ENCODE measurements at regions not wholly inside any gene's neighbourhood (a gene's known extent, or its start where the extent isn't known, plus 50 kb on each side); places are given as distances from the start of the nearest gene placed in this dataset.

- no peaks in the 10 kb centered on the region for H3K9me3 ChIP-seq
- H3K4me1 ChIP-seq, result no peaks in the 10 kb centered on the region
- H3K36me3 ChIP-seq, result no peaks in the 10 kb centered on the region
- H3K27me3 ChIP-seq, result no peaks in the 10 kb centered on the region
- intact Hi-C loops (cut with DNase I), result no loop called here
- DNase-seq (ENCODE audit: extremely low spot score in 2 of 2), result no peak
- TF ChIP-seq POLR2A (IDR thresholded peaks at IDR 0.05), result no peak
- no peak overlapping the region for H3K4me3 ChIP-seq
- no peak overlapping the region for H3K27ac ChIP-seq
These were observed 74.8 kb upstream of the BCL9 start for GRCh38 chr1:147466543-147466942.

DNA sequence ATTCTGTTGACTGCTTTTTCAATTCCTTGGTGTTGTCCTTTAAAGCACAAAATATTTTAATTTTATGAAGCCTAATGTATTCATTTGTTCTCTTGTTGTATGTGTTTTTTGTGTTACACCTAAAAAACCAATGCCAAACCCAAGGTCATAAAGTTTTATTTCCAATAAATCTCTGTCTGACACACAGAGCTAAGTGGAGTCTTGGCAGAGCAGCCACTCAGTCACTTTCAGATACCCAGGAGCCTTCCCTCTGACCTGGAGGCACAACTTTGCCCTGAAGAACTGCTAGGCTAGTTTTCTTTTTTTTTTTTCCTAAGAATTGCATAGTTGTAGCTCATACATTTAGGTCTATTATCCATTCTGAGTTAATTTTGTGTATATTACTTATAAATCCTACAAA, 71.2 kb upstream of the BCL9 start:
- TF ChIP-seq CTCF (IDR thresholded peaks at IDR 0.05), result no peak
- TF ChIP-seq POLR2A (IDR thresholded peaks at IDR 0.05), result no peak
- TF ChIP-seq POLR2AphosphoS5 (IDR thresholded peaks at IDR 0.05; ENCODE audit: insufficient read depth in 1 of 2, low read depth in 1 of 2), result no peak
- Histone ChIP-seq H3K4me1 (no peaks in the 10 kb centered on the region), H3K9me3 (no peaks in the 10 kb centered on the region), H3K27ac (no peak overlapping the region), H3K4me3 (no peak overlapping the region), H3K27me3 (no peaks in the 10 kb centered on the region), H3K36me3 (no peaks in the 10 kb centered on the region)
- DNase-seq (ENCODE audit: extremely low spot score in 2 of 2), result no peak
- intact Hi-C loops (cut with DNase I), result no loop called here

DNA sequence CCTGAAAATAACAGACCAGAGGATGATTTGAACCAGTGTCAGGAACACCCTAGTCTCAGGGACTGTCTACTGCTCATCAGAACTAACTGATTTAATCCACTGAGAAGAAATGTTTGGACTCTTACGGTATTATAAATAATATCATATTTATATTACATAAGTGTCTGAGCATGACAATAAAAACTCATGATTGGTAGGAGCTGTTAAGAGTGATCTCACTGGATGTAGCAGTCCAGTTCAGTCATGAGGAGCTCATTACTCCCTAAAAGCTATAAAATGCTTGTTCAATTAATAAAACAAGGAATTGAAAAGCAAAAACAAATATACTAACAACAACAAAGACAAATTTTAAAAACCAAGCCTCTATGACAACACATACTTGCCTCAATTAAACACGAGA, 68.8 kb upstream of the BCL9 start:
- DNase-seq (ENCODE audit: extremely low spot score in 2 of 2), result no peak
- intact Hi-C loops (cut with DNase I), result no loop called here

GRCh38 chr1:147472966-147473732, 68.2 kb upstream of the BCL9 start:
- H3K9me3 ChIP-seq, result no peaks in the 10 kb centered on the region
- no peaks in the 10 kb centered on the region for H3K27me3 ChIP-seq
- H3K27ac ChIP-seq, result no peak overlapping the region
- H3K4me1 ChIP-seq, result no peaks in the 10 kb centered on the region
- intact Hi-C loops (cut with DNase I), result no loop called here
- TF ChIP-seq POLR2A (IDR thresholded peaks at IDR 0.05) (no peak), CTCF (IDR thresholded peaks at IDR 0.05) (no peak), POLR2AphosphoS5 (IDR thresholded peaks at IDR 0.05; ENCODE audit: insufficient read depth in 1 of 2, low read depth in 1 of 2) (no peak)
- no peak for DNase-seq (ENCODE audit: extremely low spot score in 2 of 2)
- H3K4me3 ChIP-seq, result no peak overlapping the region
- H3K36me3 ChIP-seq, result no peaks in the 10 kb centered on the region

More for the DNA sequence above, 68.8 kb upstream of the BCL9 start:
- Histone ChIP-seq H3K9me3 (no peaks in the 10 kb centered on the region), H3K27me3 (no peaks in the 10 kb centered on the region), H3K4me3 (no peak overlapping the region), H3K4me1 (no peaks in the 10 kb centered on the region), H3K27ac (no peak overlapping the region), H3K36me3 (no peaks in the 10 kb centered on the region)
- no peak for TF ChIP-seq POLR2A (IDR thresholded peaks at IDR 0.05)
- TF ChIP-seq CTCF (IDR thresholded peaks at IDR 0.05), result no peak
- no peak for TF ChIP-seq POLR2AphosphoS5 (IDR thresholded peaks at IDR 0.05; ENCODE audit: insufficient read depth in 1 of 2, low read depth in 1 of 2)

DNA sequence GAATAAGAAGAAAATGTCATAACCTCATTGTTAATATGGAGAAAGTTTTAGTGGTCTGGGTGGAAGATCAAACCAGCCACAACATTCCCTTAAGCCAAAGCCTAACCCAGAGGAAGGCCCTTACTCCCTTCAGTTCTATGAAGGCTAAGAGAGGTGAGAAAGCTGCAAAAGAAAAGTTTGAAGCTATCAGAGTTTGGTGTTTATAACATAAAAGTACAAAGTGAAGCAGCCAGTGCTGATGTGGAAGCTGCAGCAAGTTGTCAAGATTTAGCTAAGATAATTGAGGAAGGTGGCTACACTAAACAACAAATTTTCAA, 67.6 kb upstream of the BCL9 start:
- intact Hi-C loops (cut with DNase I), result no loop called here
- TF ChIP-seq CTCF (IDR thresholded peaks at IDR 0.05) (no peak), POLR2AphosphoS5 (IDR thresholded peaks at IDR 0.05; ENCODE audit: insufficient read depth in 1 of 2, low read depth in 1 of 2) (no peak), POLR2A (IDR thresholded peaks at IDR 0.05) (no peak)
- Histone ChIP-seq H3K4me1 (no peaks in the 10 kb centered on the region), H3K27me3 (no peaks in the 10 kb centered on the region), H3K27ac (no peak overlapping the region), H3K4me3 (no peak overlapping the region), H3K9me3 (no peaks in the 10 kb centered on the region), H3K36me3 (no peaks in the 10 kb centered on the region)
- DNase-seq (ENCODE audit: extremely low spot score in 2 of 2), result no peak

Measured in vagina (tissue), 2 donors.